ENCODE measurements at regions not wholly inside any gene's neighbourhood (a gene's known extent, or its start where the extent isn't known, plus 50 kb on each side); places are given as distances from the start of the nearest gene placed in this dataset.
"Not testable (repeated sequence)": the region's sequence is repeated elsewhere in the genome, so short reads cannot be mapped to it uniquely, and the experiment has no call there.

- DNase-seq = no peak
These were observed 735.7 kb upstream of the SLC8A1 start for GRCh38 chr2:41187376-41188122.

GRCh38 chr2:41194230-41194629 is 742.3 kb upstream of the SLC8A1 start:
- DNase-seq = no peak

GRCh38 chr2:41197781-41198180 is 745.9 kb upstream of the SLC8A1 start:
- no peak for DNase-seq

GRCh38 chr2:41199334-41199733 is 747.4 kb upstream of the SLC8A1 start:
- no peak for DNase-seq

GRCh38 chr2:41204315-41204714 is 752.4 kb upstream of the SLC8A1 start:
- no peak for DNase-seq

GRCh38 chr2:41206004-41206403 is 754.1 kb upstream of the SLC8A1 start:
- DNase-seq = no peak

GRCh38 chr2:41207578-41207977 is 755.7 kb upstream of the SLC8A1 start:
- DNase-seq = no peak

- not testable (repeated sequence) for DNase-seq
These were observed 758.1 kb upstream of the SLC8A1 start for GRCh38 chr2:41210030-41210429.

- no peak for DNase-seq
These were observed 765.1 kb upstream of the SLC8A1 start for GRCh38 chr2:41216978-41217377.

GRCh38 chr2:41222593-41222992 is 770.7 kb upstream of the SLC8A1 start:
- no peak for DNase-seq

GRCh38 chr2:41234093-41234492 is 782.2 kb upstream of the SLC8A1 start:
- DNase-seq = no peak

- no peak for DNase-seq
These were observed 789.6 kb upstream of the SLC8A1 start for GRCh38 chr2:41241325-41242000.

GRCh38 chr2:41242001-41242331 is 790.1 kb upstream of the SLC8A1 start:
- DNase-seq = no peak

- no peak for DNase-seq
These were observed 779.7 kb upstream of the PKDCC start for GRCh38 chr2:41267929-41268659.

GRCh38 chr2:41283079-41283775 is 764.6 kb upstream of the PKDCC start:
- no peak for DNase-seq

- no peak for DNase-seq
These were observed 754.3 kb upstream of the PKDCC start for GRCh38 chr2:41293491-41293890.

- DNase-seq = no peak
These were observed 753.5 kb upstream of the PKDCC start for GRCh38 chr2:41294331-41294730.

- DNase-seq = no peak
These were observed 734.7 kb upstream of the PKDCC start for GRCh38 chr2:41313082-41313481.

GRCh38 chr2:41314511-41315070 is 733.2 kb upstream of the PKDCC start:
- DNase-seq = no peak

- DNase-seq = no peak
These were observed 728.4 kb upstream of the PKDCC start for GRCh38 chr2:41319437-41319836.

- no peak for DNase-seq
These were observed 727.3 kb upstream of the PKDCC start for GRCh38 chr2:41320491-41320890.

- no peak for DNase-seq
These were observed 726.5 kb upstream of the PKDCC start for GRCh38 chr2:41321351-41321750.

- DNase-seq = no peak
These were observed 721.0 kb upstream of the PKDCC start for GRCh38 chr2:41326851-41327250.

Data from stimulated activated naive CD4-positive, alpha-beta T cell (primary cell).